ENCODE measurements at regions not wholly inside any gene's neighbourhood (a gene's known extent, or its start where the extent isn't known, plus 50 kb on each side); places are given as distances from the start of the nearest gene placed in this dataset.

GRCh38 chr9:130774183-130774582 is 60.9 kb upstream of the ABL1 start:
- Histone ChIP-seq H2AFZ (ENCODE audit: low read depth) (no peak overlapping the region), H3K36me3 (replicated peaks in 1 of 2; ENCODE audit: control insufficient read depth in 1 of 2, insufficient read depth in 2 of 2, low read length in 1 of 2) (no peaks in the 10 kb centered on the region), H3K9me3 (peaks cover 9% of the 10 kb centered on the region), H3K9me2 (no peaks in the 10 kb centered on the region), H3F3A (replicated peaks; ENCODE audit: insufficient read depth) (peaks cover 10% of the 10 kb centered on the region), H3K27me3 (ENCODE audit: insufficient read depth) (no peaks in the 10 kb centered on the region), H3K9ac (no peak overlapping the region), H3K79me2 (ENCODE audit: insufficient read depth) (peaks cover 52% of the 10 kb centered on the region), H3K4me1 (ENCODE audit: control insufficient read depth in 1 of 2, insufficient read depth in 2 of 2, low read depth in 1 of 2, low read length in 1 of 2) (peaks cover 0 to 2% of the 10 kb centered on the region in 2 experiments; a peak in 1 of 4 replicates), H3K4me2 (no peak overlapping the region), H3K4me3 (ENCODE audit: low read depth in 2 of 2, low read length in 1 of 2) (no peak overlapping the region), H3K27ac (ENCODE audit: low read depth in 2 of 2, low read length in 1 of 2) (no peak overlapping the region), H4K20me1 (ENCODE audit: insufficient read depth) (no peaks in the 10 kb centered on the region)
- no peak for DNase-seq
- WGBS (ENCODE audit: low lambda C conversion rate), result 95% methylated on average over 3 of the region's 3 CpGs
- ChIA-PET CTCF (interaction anchor here (1.1 to 6.6 kb wide), 3 partner anchors 68 to 224 kb away, joined by 5 to 115 read pairs (median 6); no protein-coding TSS in a partner anchor), POLR2A (no interaction called here)
- TF ChIP-seq JUND (IDR thresholded peaks at IDR 0.05) (no peak), RAD21 (IDR thresholded peaks at IDR 0.05; ENCODE audit: low read length) (no peak), FOSL2 (IDR thresholded peaks at IDR 0.05; ENCODE audit: borderline replicate concordance, low read depth) (no peak), MEF2A (IDR thresholded peaks at IDR 0.05; ENCODE audit: borderline replicate concordance, low read depth) (no peak), TAF1 (IDR thresholded peaks at IDR 0.05; ENCODE audit: borderline replicate concordance, low read depth, low read length) (no peak), GATA2 (CRISPR knock-in tag; IDR thresholded peaks at IDR 0.05) (no peak), MXI1 (IDR thresholded peaks at IDR 0.05; ENCODE audit: low read depth, low read length) (no peak), RCOR1 (IDR thresholded peaks at IDR 0.05; ENCODE audit: low read length) (no peak), GABPA (IDR thresholded peaks at IDR 0.05; ENCODE audit: low read depth) (no peak), MAX (IDR thresholded peaks at IDR 0.05; ENCODE audit: low read depth) (no peak), USF1 (IDR thresholded peaks at IDR 0.05; ENCODE audit: borderline replicate concordance, low read depth) (no peak), NFIC (IDR thresholded peaks at IDR 0.05; ENCODE audit: borderline replicate concordance) (no peak), TCF12 (IDR thresholded peaks at IDR 0.05) (no peak), PBX3 (IDR thresholded peaks at IDR 0.05) (no peak), YY1 (IDR thresholded peaks at IDR 0.05; ENCODE audit: low read depth) (no peak), RFX5 (IDR thresholded peaks at IDR 0.05; ENCODE audit: low read length) (no peak), CTCF (IDR thresholded peaks at IDR 0.05) (no peak), TEAD4 (IDR thresholded peaks at IDR 0.05; ENCODE audit: borderline replicate concordance, insufficient read depth) (no peak), ZBTB33 (IDR thresholded peaks at IDR 0.05; ENCODE audit: borderline replicate concordance, low read depth) (no peak), RXRA (IDR thresholded peaks at IDR 0.05; ENCODE audit: borderline replicate concordance, low read depth) (no peak)

All from SK-N-SH (cell line).